ENCODE measurements at regions not wholly inside any gene's neighbourhood (a gene's known extent, or its start where the extent isn't known, plus 50 kb on each side); places are given as distances from the start of the nearest gene placed in this dataset.

- Mint-ChIP-seq H3K36me3 (ENCODE audit: low read depth) (no peaks in the 10 kb centered on the region), H3K4me3 (no peak overlapping the region), H3K9me3 (no peaks in the 10 kb centered on the region), H3K27ac (no peak overlapping the region), H3K27me3 (ENCODE audit: low read depth) (no peaks in the 10 kb centered on the region), H3K4me1 (peaks cover 4% of the 10 kb centered on the region)
- TF ChIP-seq CTCF (IDR thresholded peaks at IDR 0.05; ENCODE audit: unreplicated experiment in 3 of 3), result no peak
Observed at GRCh38 chr17:77083531-77083930, 57.2 kb upstream of the SEC14L1 start.

DNA sequence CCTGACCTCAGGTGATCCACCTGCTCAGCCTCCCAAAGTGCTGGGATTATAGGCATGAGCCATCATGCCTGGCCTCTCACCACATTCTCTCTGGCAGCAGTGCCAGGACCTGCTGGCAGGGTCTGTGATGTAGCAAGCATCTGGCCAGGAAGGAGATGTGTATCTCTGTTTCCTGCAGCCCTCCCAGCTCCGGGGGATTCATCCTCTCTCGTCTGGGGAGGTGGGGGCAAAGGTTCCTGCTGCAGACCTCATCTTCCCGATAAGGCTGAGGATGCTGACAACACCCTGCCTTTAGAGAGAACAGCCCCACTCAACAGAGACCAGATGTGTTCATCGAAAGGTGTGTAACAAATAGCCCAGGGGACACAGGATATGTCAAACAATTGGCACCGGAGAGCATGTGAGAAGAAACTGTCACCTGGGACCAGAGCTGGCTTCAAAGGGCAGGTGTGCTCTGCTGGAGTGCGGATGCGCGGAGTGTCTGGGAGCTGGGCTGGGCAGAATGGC, 54.8 kb upstream of the SEC14L1 start:
- no peak for TF ChIP-seq CTCF (IDR thresholded peaks at IDR 0.05; ENCODE audit: unreplicated experiment in 3 of 3)
- Mint-ChIP-seq H3K27me3 (ENCODE audit: low read depth) (no peaks in the 10 kb centered on the region), H3K27ac (peak overlapping the region in 2 of 3 experiments; percentile 33 to 35), H3K4me1 (peaks cover 16% of the 10 kb centered on the region), H3K9me3 (no peaks in the 10 kb centered on the region), H3K36me3 (ENCODE audit: low read depth) (peaks cover 10% of the 10 kb centered on the region), H3K4me3 (peak overlapping the region in 2 of 3 experiments; percentile 23 to 40)

DNA sequence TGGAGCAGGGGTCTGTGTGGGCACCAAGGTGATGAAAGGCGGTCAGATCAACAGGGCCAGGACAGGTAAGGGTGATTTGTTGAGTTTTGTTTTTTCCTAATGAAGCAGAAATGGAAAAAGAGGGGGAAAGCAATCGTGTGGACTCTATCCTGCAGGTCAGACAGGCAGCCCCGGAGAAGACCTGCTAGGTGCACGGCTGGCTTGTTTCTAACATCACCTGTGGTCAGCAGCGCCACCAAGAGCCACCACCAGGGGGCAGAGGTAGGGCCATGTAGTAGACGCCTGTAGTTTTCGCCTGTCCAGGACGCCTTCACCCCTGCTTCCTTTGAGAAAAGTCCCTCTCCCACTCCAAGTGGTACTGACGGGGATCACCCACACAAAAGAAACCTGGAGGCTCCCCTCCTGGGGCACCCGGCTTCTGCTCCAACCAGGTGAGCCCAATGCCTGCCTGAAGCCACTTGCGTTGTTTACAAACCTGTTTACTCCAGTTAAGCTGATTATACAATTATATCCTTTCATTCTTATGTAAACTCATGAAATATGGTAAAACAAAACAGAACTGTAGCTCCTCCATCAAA, 54.2 kb upstream of the SEC14L1 start:
- H3K9me3 Mint-ChIP-seq, result no peaks in the 10 kb centered on the region
- no peaks in the 10 kb centered on the region for H3K27me3 Mint-ChIP-seq (ENCODE audit: low read depth)
- H3K4me3 Mint-ChIP-seq, result peak overlapping the region; percentile 23 to 40 (median 23)
- peaks cover 16% of the 10 kb centered on the region for H3K4me1 Mint-ChIP-seq
- TF ChIP-seq CTCF (IDR thresholded peaks at IDR 0.05; ENCODE audit: unreplicated experiment in 3 of 3), result peak; percentile 87 to 93 (median 89)
- peaks cover 13% of the 10 kb centered on the region for H3K36me3 Mint-ChIP-seq (ENCODE audit: low read depth)
- peak overlapping the region; percentile 33 to 55 (median 35) for H3K27ac Mint-ChIP-seq

- no peaks in the 10 kb centered on the region for H3K27me3 Mint-ChIP-seq (ENCODE audit: low read depth)
- H3K27ac Mint-ChIP-seq, result peak overlapping the region; percentile 80 to 91 (median 88)
- H3K36me3 Mint-ChIP-seq (ENCODE audit: low read depth), result peaks cover 23% of the 10 kb centered on the region
- TF ChIP-seq CTCF (IDR thresholded peaks at IDR 0.05; ENCODE audit: unreplicated experiment in 3 of 3), result no peak
- peaks cover 21% of the 10 kb centered on the region for H3K4me1 Mint-ChIP-seq
- peak overlapping the region; percentile 88 to 91 (median 89) for H3K4me3 Mint-ChIP-seq
- no peaks in the 10 kb centered on the region for H3K9me3 Mint-ChIP-seq
Observed at GRCh38 chr17:77087650-77088454, 52.9 kb upstream of the SEC14L1 start.

- peak overlapping the region; percentile 88 to 91 (median 89) for H3K4me3 Mint-ChIP-seq
Observed at GRCh38 chr17:77088455-77089123, 52.2 kb upstream of the SEC14L1 start.

More at GRCh38 chr17:77088455-77089123, 52.2 kb upstream of the SEC14L1 start:
- peak overlapping the region; percentile 80 to 91 (median 88) for H3K27ac Mint-ChIP-seq
- peaks cover 21% of the 10 kb centered on the region for H3K4me1 Mint-ChIP-seq
- peak; percentile 78 to 89 (median 82) for TF ChIP-seq CTCF (IDR thresholded peaks at IDR 0.05; ENCODE audit: unreplicated experiment in 3 of 3)
- peaks cover 28% of the 10 kb centered on the region for H3K36me3 Mint-ChIP-seq (ENCODE audit: low read depth)
- no peaks in the 10 kb centered on the region for H3K9me3 Mint-ChIP-seq
- no peaks in the 10 kb centered on the region for H3K27me3 Mint-ChIP-seq (ENCODE audit: low read depth)
